DOHH2 (cell line): ENCODE measurements at regions not wholly inside any gene's neighbourhood (a gene's known extent, or its start where the extent isn't known, plus 50 kb on each side); places are given as distances from the start of the nearest gene placed in this dataset.

Source experiments
- H3F3A ChIP-seq: fragments of 200-600 bp; sonication (generic), shearing (Covaris generic); 2 replicates; pipeline ENCODE4 v1.6.0; 2016; ENCODE audit warnings: antibody characterized with exemption, mild to moderate bottlenecking; ENCODE audit not compliant: control insufficient read depth, insufficient read depth
- H3K27ac ChIP-seq: fragments of 200-600 bp; sonication (generic); 2 replicates; pipeline ENCODE4 v1.5.1; 2014; ENCODE audit warnings: low read depth, mild to moderate bottlenecking, low read length, moderate library complexity
- H3K27me3 ChIP-seq: fragments of 200-600 bp; sonication (generic); 2 replicates; pipeline ENCODE4 v1.6.1; 2014; ENCODE audit warnings: mild to moderate bottlenecking, low read length, mixed read lengths; ENCODE audit not compliant: control insufficient read depth
- H3K36me3 ChIP-seq: fragments of 200-600 bp; sonication (generic); 2 replicates; pipeline ENCODE4 v1.6.1; 2014; ENCODE audit warnings: mild to moderate bottlenecking, low read length, moderate library complexity, mixed read lengths; ENCODE audit not compliant: control insufficient read depth
- H3K4me1 ChIP-seq: fragments of 200-600 bp; sonication (generic); 2 replicates; pipeline ENCODE4 v1.6.1; 2014; ENCODE audit warnings: mild to moderate bottlenecking, low read length, mixed read lengths; ENCODE audit not compliant: control insufficient read depth
- H3K4me2 ChIP-seq: fragments of 200-600 bp; sonication (generic); 2 replicates; pipeline ENCODE4 v1.6.0; 2014; ENCODE audit warnings: mild to moderate bottlenecking, low read length, moderate library complexity
- H3K4me3 ChIP-seq: fragments of 200-600 bp; sonication (generic); 2 replicates; pipeline ENCODE4 v1.5.1; 2014; ENCODE audit warnings: mild to moderate bottlenecking, low read length, mixed read lengths
- H3K79me2 ChIP-seq: fragments of 200-600 bp; sonication (generic); 2 replicates; pipeline ENCODE4 v1.6.1; 2014; ENCODE audit warnings: mild to moderate bottlenecking, low read length, mixed read lengths; ENCODE audit not compliant: control insufficient read depth
- H3K9me2 ChIP-seq: fragments of 200-600 bp; sonication (generic); replicated peaks from 2 replicates; pipeline ENCODE4 v1.6.1; 2014; ENCODE audit warnings: mild to moderate bottlenecking, low read length, mixed read lengths; ENCODE audit not compliant: control insufficient read depth
- H3K9me3 ChIP-seq: fragments of 200-600 bp; sonication (generic); 2 replicates; pipeline ENCODE4 v1.6.1; 2014; ENCODE audit warnings: antibody characterized with exemption, low read length, mixed read lengths; ENCODE audit not compliant: control insufficient read depth, insufficient read depth
- H4K20me1 ChIP-seq: fragments of 200-600 bp; sonication (generic); 2 replicates; pipeline ENCODE4 v1.6.0; 2014; ENCODE audit warnings: low read depth, mild to moderate bottlenecking, antibody characterized with exemption, low read length, moderate library complexity; ENCODE audit not compliant: control insufficient read depth, insufficient read depth
- CTCF ChIP-seq: fragments of 200-600 bp; sonication (generic); IDR thresholded peaks from one replicate; pipeline ENCODE4 v1.5.1; 2014; ENCODE audit warnings: antibody characterized with exemption, mild to moderate bottlenecking, low read depth, low read length; ENCODE audit not compliant: poor library complexity, severe bottlenecking
- EZH2phosphoT487 ChIP-seq: fragments of 200-600 bp; sonication (generic); IDR thresholded peaks from 2 replicates; pipeline ENCODE4 v1.6.1; 2017; ENCODE audit warnings: borderline replicate concordance, mild to moderate bottlenecking, antibody characterized with exemption, low read length, moderate library complexity, mixed read lengths

GRCh38 chr2:58862244-58862643, 621.1 kb upstream of the FANCL start:
- Histone ChIP-seq H4K20me1 (no peaks in the 10 kb centered on the region), H3K36me3 (no peaks in the 10 kb centered on the region), H3K27ac (no peak overlapping the region), H3K79me2 (no peaks in the 10 kb centered on the region), H3K9me2 (no peaks in the 10 kb centered on the region), H3K27me3 (peaks cover 5% of the 10 kb centered on the region; the same call in 1 of the 2 replicates), H3K4me3 (no peak overlapping the region), H3K9me3 (no peaks in the 10 kb centered on the region), H3F3A (no peaks in the 10 kb centered on the region), H3K4me1 (no peaks in the 10 kb centered on the region), H3K4me2 (no peak overlapping the region)
- TF ChIP-seq EZH2phosphoT487 (no peak), CTCF (no peak)

GRCh38 chr2:58860586-58860985, 619.5 kb upstream of the FANCL start:
- H3K9me2 ChIP-seq = no peaks in the 10 kb centered on the region
- H3K36me3 ChIP-seq = no peaks in the 10 kb centered on the region
- H3K79me2 ChIP-seq = no peaks in the 10 kb centered on the region
- no peak overlapping the region for H3K27ac ChIP-seq
- no peaks in the 10 kb centered on the region for H3K9me3 ChIP-seq
- H3K4me2 ChIP-seq = no peak overlapping the region
- TF ChIP-seq EZH2phosphoT487 (no peak), CTCF (no peak)
- H4K20me1 ChIP-seq = no peaks in the 10 kb centered on the region
- no peaks in the 10 kb centered on the region for H3F3A ChIP-seq
- H3K4me1 ChIP-seq = no peaks in the 10 kb centered on the region
- H3K27me3 ChIP-seq = no peaks in the 10 kb centered on the region
- H3K4me3 ChIP-seq = no peak overlapping the region

DNA sequence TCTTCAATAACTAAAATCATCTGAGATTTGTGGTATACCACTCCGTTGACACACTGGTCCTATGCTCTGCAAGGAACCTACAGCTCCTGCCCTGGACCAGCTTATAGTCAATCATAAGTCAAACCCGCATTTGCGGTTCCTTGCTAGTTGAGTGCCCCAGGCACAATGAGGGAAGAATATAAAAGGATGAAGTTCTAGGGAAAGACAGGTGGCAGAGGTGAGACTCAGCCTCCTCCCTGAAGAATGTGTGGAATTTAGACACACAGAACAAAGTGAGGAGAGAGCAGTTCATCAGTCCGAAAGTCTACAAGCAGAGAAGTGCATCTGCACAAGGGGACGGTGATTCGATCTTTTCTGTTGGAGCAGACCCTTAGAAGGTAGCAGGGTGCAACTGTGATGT, 615.0 kb upstream of the FANCL start:
- Histone ChIP-seq H3K79me2 (no peaks in the 10 kb centered on the region), H3K36me3 (no peaks in the 10 kb centered on the region), H3K4me3 (no peak overlapping the region), H3K27me3 (no peaks in the 10 kb centered on the region), H3K9me3 (no peaks in the 10 kb centered on the region), H3F3A (no peaks in the 10 kb centered on the region), H3K27ac (no peak overlapping the region), H4K20me1 (no peaks in the 10 kb centered on the region), H3K4me1 (no peaks in the 10 kb centered on the region), H3K9me2 (no peaks in the 10 kb centered on the region), H3K4me2 (no peak overlapping the region)
- TF ChIP-seq EZH2phosphoT487 (no peak), CTCF (no peak)

DNA sequence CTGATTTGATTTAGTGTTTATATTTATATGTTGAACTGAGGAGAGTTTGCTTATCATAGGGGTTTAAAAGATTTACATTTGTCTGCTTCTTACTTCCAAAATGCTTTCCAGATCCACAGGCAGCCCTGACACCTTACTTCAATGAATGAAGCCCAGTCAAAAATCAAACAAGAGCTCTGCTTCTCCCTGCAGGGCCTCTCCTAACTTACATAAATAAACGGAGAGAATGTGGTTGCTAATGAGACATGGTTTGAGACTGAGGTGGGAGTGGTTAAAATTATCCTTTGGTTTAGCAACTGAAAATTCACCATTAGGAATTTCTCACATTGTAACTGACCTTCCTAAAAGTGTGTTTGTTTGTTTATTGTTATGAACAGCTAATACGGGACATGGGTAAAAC, 612.3 kb upstream of the FANCL start:
- Histone ChIP-seq H3K9me3 (no peaks in the 10 kb centered on the region), H3K9me2 (no peaks in the 10 kb centered on the region), H3K27ac (no peak overlapping the region), H3K4me3 (no peak overlapping the region), H3F3A (no peaks in the 10 kb centered on the region), H3K27me3 (no peaks in the 10 kb centered on the region), H4K20me1 (no peaks in the 10 kb centered on the region), H3K36me3 (no peaks in the 10 kb centered on the region), H3K4me1 (no peaks in the 10 kb centered on the region), H3K79me2 (no peaks in the 10 kb centered on the region), H3K4me2 (no peak overlapping the region)
- TF ChIP-seq EZH2phosphoT487 = no peak
- TF ChIP-seq CTCF = no peak
